Fibroblast of pulmonary artery (primary cell): ENCODE measurements at regions not wholly inside any gene's neighbourhood (a gene's known extent, or its start where the extent isn't known, plus 50 kb on each side); places are given as distances from the start of the nearest gene placed in this dataset.

Experiments used
- DNase-seq: peaks from one replicate; pipeline ENCODE4 v3.0.0-alpha.2; 2010; ENCODE audit warnings: low read depth
- H3K4me3 ChIP-seq: replicated peaks from 2 replicates; pipeline ENCODE4 v1.5.1; 2011; ENCODE audit warnings: low read depth, mild to moderate bottlenecking, control low read depth, low read length, moderate library complexity
- TF ChIP-seq, protein P1 (sequence below): IDR thresholded peaks from 2 replicates; pipeline ENCODE4 v1.5.1; 2011; ENCODE audit warnings: mild to moderate bottlenecking, control low read depth, low read length, inconsistent platforms; ENCODE audit errors: missing control alignments

DNA sequence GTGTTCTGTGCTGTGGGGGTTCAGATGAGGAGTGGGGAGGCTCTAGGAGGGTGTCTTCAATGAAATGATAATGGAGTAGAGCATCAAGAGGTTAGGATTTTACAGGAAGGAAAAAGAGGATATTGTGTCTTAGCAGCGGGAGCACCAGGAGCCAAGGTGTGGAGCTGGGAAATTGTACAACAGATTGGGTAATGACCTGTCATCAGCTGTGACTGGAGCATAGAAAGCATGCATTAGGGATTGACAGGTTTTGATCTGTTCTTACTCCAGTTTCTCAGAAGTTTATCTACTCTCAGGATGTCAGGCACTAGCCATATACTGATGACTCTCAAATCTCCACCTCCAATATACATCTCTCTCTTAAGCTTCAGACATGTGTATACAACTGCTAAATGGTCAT is 196.9 kb downstream of the ARHGAP12 start:
- TF ChIP-seq, protein P1, sequence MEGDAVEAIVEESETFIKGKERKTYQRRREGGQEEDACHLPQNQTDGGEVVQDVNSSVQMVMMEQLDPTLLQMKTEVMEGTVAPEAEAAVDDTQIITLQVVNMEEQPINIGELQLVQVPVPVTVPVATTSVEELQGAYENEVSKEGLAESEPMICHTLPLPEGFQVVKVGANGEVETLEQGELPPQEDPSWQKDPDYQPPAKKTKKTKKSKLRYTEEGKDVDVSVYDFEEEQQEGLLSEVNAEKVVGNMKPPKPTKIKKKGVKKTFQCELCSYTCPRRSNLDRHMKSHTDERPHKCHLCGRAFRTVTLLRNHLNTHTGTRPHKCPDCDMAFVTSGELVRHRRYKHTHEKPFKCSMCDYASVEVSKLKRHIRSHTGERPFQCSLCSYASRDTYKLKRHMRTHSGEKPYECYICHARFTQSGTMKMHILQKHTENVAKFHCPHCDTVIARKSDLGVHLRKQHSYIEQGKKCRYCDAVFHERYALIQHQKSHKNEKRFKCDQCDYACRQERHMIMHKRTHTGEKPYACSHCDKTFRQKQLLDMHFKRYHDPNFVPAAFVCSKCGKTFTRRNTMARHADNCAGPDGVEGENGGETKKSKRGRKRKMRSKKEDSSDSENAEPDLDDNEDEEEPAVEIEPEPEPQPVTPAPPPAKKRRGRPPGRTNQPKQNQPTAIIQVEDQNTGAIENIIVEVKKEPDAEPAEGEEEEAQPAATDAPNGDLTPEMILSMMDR = no peak
- H3K4me3 ChIP-seq = no peak overlapping the region
- no peak for DNase-seq

DNA sequence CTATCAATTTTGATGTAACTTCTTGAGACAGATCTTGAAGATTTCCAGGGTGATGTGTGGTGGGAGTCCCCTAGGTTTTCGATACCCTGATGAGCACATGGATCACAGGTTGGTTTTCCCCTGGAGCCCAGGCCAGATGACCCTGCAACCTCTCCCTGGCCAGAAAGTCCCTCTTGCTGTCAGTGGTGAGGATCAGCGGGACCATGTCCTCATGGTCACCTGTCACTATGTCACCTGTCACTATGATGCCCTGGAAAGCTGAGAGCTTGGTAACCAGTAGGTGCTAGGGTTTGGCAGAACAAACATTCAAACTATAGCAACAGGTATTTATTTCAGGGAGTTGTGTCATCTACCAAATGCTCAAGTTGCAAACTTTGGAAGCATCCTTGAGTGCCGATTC is 197.9 kb downstream of the ARHGAP12 start:
- TF ChIP-seq, protein P1 = no peak

DNA sequence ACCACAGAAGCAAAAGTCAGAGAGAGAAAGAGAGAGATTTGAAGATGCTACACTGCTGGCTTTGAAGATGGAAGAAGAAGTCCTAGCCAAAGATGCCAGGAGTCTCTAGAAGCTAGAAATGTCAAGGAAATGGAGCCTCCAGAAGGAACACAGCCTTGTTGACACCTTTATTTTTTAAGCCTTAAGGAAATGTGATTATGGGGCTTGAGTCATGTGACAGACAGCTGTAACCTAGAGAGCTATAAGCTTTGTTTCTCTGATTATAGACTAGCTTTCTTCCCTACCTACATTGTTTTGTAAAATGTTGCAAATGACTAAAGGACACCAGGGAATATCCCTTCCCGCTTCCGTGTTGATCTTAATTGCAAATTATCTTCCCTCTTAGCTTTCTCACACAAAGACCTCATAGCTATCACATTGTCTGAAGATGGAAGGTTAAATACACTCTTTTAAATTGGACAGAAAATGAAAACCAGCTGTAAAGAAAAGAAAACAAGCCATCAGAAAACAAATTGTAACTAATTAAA is 199.9 kb downstream of the ARHGAP12 start:
- no peak overlapping the region for H3K4me3 ChIP-seq
- DNase-seq = no peak
- TF ChIP-seq, protein P1 = no peak

More for the DNA sequence above, 197.9 kb downstream of the ARHGAP12 start:
- H3K4me3 ChIP-seq = no peak overlapping the region
- DNase-seq = no peak

DNA sequence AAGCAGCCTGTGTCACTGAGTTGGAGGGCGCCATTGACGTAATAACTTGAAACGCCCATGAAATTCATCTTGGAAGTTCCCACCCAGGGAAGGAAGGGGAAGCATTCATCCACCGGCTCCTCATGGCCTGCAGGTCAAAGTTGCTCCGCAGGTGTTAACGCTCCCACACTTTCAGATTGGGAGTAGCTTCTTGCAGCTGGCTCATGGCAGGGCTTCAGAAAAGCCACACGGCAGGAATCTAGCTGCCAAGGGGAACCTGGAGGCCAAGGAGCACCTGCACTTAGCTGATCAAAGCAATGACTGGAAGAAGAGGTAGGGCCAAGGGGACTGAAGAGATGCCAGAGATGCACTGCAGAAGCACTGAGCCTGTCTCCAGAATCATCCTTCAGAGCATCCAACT is 203.2 kb downstream of the ARHGAP12 start:
- H3K4me3 ChIP-seq = no peak overlapping the region
- TF ChIP-seq, protein P1 = no peak

DNA sequence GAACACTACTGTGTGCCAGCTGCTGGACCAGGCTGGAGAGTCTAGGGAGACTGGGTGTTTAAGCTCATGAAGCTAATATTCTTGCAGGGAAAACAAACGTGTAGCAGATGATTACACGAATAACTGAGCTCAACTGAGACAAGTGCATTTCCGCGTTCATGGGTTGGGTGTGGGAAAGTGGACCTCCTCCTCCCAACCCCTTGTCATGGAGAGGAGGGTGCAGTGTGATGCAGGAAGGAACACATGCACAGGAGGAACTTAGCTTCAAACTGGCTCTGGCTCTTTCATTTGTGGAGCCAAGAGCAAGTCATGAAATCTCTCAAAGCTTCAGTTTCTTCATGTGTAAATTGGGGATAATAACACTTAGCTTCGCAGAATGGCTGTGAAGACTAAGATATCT is 204.3 kb downstream of the ARHGAP12 start:
- TF ChIP-seq, protein P1 = no peak
- no peak for DNase-seq

More for the DNA sequence above, 203.2 kb downstream of the ARHGAP12 start:
- DNase-seq = no peak

DNA sequence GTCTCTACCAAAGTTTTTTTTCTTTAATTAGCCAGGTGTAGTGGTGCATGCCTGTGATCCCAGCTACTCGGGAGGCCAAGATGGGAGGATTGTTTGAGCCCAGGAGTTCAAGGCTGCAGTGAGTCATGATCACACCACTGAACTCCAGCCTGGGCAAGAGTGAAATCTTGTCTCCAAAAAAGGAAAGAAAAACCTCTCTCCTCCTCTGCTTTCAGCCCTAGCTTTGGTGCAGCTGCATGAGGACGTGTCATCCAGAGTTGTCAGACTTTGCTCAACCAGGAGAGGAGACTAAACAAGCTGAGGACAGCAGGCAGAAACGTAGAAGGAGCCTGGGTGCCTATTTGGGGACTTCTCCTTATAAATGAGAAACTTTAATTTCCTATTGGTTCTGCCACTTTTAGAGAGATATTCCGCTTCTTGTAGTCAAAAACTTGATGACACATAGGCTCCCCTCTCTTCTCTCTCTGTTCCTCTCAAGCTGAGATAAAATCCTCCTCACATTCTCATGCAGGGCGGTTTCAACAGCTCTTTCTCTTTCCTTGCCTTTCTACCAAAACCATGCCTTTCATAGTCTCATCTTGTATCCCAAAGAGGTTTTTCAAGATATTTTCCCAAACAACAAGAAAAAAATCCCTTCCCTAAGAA is 205.4 kb downstream of the ARHGAP12 start:
- TF ChIP-seq, protein P1 = no peak
- peak; percentile 37 for DNase-seq
- H3K4me3 ChIP-seq = no peak overlapping the region

More for the DNA sequence above, 204.3 kb downstream of the ARHGAP12 start:
- no peak overlapping the region for H3K4me3 ChIP-seq

DNA sequence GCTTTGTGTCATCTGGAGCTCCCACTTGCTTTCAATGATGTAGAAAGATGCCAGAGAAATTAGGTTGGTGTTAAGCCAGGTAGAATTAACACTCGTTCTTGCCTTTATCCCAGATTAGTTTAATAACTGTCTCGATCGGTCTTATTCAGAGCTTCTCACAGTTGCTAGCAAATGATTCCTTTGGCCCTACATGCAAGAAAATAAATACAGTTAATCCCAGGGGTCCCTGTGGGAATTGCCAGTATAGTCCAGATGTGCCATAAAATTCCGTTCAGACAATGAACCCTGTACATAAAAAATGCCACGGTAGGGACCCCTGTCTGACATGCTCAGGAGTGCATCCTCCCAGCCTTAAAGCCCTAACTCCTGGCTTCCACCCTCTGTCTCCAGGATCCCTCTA is 207.5 kb downstream of the ARHGAP12 start:
- H3K4me3 ChIP-seq = no peak overlapping the region
- TF ChIP-seq, protein P1 = no peak
- no peak for DNase-seq
